Kidney epithelial cell (primary cell): ENCODE measurements at regions not wholly inside any gene's neighbourhood (a gene's known extent, or its start where the extent isn't known, plus 50 kb on each side); places are given as distances from the start of the nearest gene placed in this dataset.

Experiments used
- DNase-seq: peaks from one replicate; pipeline ENCODE4 v3.0.0-alpha.2; 2010; ENCODE audit warnings: low read depth
- H3K27me3 ChIP-seq: 2 replicates; pipeline ENCODE4 v1.6.0; 2011; ENCODE audit warnings: low read length; ENCODE audit not compliant: control insufficient read depth, insufficient read depth
- H3K36me3 ChIP-seq: 2 replicates; pipeline ENCODE4 v1.5.1; 2011; ENCODE audit warnings: low read length; ENCODE audit not compliant: control insufficient read depth, insufficient read depth
- H3K4me3 ChIP-seq: 2 replicates; pipeline ENCODE4 v1.5.1; 2011; ENCODE audit warnings: low read depth, mild to moderate bottlenecking, control low read depth, low read length
- TF ChIP-seq, protein P1 (sequence below): IDR thresholded peaks from 2 replicates; pipeline ENCODE4 v1.5.1; 2011; ENCODE audit warnings: mild to moderate bottlenecking, moderate library complexity, low read length, control low read depth, inconsistent platforms; ENCODE audit not compliant: insufficient read depth, poor library complexity, severe bottlenecking

DNA sequence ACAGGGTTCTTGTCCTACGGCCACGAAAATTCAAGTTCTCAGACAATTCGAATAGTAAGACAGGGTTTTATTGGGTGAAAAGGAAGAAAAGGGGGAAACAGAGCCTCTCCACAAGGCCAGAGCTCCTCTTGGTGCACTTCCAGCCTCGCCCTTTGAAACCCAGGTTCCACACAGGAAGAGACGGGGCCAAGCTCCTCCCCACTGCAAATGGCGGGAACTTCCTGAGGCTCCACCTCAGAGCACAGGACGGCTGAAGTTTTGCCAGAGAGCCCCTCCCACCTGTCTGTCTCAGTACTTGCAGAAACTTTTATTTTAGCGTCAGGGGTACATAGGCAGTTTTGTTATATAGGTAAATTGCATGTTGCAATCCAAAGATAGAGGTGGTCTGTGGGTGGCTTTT lies 165.7 kb upstream of the CDH8 start:
- TF ChIP-seq, protein P1, sequence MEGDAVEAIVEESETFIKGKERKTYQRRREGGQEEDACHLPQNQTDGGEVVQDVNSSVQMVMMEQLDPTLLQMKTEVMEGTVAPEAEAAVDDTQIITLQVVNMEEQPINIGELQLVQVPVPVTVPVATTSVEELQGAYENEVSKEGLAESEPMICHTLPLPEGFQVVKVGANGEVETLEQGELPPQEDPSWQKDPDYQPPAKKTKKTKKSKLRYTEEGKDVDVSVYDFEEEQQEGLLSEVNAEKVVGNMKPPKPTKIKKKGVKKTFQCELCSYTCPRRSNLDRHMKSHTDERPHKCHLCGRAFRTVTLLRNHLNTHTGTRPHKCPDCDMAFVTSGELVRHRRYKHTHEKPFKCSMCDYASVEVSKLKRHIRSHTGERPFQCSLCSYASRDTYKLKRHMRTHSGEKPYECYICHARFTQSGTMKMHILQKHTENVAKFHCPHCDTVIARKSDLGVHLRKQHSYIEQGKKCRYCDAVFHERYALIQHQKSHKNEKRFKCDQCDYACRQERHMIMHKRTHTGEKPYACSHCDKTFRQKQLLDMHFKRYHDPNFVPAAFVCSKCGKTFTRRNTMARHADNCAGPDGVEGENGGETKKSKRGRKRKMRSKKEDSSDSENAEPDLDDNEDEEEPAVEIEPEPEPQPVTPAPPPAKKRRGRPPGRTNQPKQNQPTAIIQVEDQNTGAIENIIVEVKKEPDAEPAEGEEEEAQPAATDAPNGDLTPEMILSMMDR: no peak
- no peak for DNase-seq
- Histone ChIP-seq H3K4me3 (no peak overlapping the region), H3K27me3 (no peaks in the 10 kb centered on the region), H3K36me3 (no peaks in the 10 kb centered on the region)

DNA sequence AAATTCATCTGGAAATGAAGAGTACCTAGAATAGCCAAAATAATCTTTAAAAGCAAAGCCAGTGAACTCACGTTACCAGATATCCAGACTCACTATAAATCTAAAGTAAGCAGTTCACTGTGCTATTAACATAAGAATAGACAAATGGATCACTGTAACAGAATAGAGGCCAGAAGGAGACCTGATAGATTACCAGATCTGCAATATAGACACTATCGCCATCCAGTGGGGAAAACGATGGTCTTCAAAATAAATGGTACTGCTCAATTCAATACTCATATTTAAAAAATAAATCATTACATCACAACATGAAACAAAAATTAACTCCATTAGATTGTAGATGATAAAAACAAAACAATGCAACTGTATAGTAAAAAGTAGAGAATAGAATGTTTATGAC lies 158.6 kb upstream of the CDH8 start:
- TF ChIP-seq, protein P1: peak; percentile 37
- Histone ChIP-seq H3K36me3 (no peaks in the 10 kb centered on the region), H3K27me3 (no peaks in the 10 kb centered on the region), H3K4me3 (no peak overlapping the region)
- DNase-seq: no peak

DNA sequence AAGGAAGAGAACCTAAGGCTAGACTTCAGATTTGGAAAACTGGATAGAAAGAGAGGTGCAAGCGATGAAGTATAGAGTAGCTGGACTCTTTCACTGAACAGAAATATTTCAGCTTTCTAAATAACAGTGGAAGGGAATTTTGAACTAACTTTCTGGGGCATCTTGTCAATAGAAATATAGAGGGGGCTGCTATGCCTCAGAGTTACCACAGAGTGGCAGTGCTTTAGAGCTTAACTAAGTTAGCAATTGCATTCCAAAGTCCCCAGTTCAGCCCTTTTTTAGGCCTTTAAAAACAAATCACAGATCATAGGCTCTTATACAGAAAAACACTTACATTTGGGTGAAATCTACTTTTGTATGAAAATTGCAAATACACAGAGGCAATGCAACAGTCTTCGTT lies 154.2 kb upstream of the CDH8 start:
- DNase-seq: peak; percentile 1
- TF ChIP-seq, protein P1: peak; percentile 80
- Histone ChIP-seq H3K4me3 (no peak overlapping the region), H3K36me3 (no peaks in the 10 kb centered on the region), H3K27me3 (no peaks in the 10 kb centered on the region)

DNA sequence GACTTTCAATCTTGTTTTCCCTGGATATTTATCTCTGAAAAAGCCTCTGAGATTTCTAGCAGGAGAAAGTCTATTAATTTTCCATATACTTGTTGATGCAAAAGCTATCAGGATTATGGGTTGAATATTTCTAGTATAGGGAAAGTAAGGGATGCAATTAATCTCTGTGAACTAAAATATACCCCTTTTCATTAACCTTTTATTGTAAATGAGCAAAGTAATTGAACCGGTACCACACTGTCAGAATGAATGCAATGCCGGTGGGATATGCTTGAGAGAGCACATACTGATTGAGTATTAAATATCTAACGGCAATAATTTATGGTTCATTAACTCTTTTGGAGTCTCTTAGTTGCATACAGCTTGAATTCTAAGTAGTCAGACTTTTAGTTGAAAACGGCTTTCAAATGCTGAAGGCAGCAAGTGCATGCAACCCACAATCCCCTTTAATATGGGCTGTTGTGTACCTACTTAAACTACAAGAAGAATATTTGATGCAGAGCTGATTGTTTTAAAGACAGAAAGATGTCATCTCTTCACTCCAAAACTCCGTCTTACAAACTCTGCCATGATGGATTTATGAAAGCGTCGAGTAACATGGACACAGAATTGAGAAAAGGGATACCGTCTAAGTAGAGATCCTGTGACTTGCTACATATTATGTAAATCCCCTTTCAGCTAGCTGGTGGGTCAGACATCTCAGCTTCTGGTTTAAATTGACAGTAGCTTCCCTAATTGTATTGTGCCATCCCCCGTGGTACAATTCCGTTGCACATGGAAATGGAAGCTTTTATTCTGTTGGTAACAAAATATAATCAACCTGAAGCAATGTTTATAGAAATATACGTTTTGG lies 141.3 kb upstream of the CDH8 start:
- TF ChIP-seq, protein P1: no peak
- no peak for DNase-seq

DNA sequence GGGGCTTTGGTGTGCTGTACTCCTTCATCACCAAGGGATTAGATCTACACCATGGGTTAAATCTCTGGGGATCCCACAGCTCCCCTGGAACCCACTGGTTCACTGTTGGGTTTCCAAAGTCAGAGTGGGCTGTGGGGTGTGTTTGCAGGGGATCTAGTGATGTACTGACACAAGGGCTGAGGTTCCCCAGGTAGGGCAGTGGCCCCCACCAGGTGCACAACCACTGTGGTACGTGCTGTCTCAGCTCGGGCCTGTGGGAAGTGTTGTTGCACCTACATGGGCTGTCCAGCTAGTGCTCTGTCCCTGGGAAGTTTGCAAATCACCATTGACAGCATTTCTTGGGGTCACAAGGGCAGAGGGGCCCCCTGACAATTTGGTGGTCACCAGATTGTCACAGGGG lies 134.4 kb upstream of the CDH8 start:
- DNase-seq: no peak
- TF ChIP-seq, protein P1: no peak
- Histone ChIP-seq H3K4me3 (no peak overlapping the region), H3K36me3 (no peaks in the 10 kb centered on the region), H3K27me3 (no peaks in the 10 kb centered on the region)

More for the DNA sequence above, 141.3 kb upstream of the CDH8 start:
- Histone ChIP-seq H3K27me3 (no peaks in the 10 kb centered on the region), H3K36me3 (no peaks in the 10 kb centered on the region), H3K4me3 (no peak overlapping the region)

GRCh38 chr16:62167551-62167950 lies 131.3 kb upstream of the CDH8 start:
- H3K36me3 ChIP-seq: no peaks in the 10 kb centered on the region
- TF ChIP-seq, protein P1: no peak
- no peak overlapping the region for H3K4me3 ChIP-seq
- no peak for DNase-seq
- no peaks in the 10 kb centered on the region for H3K27me3 ChIP-seq
